HEK293T (cell line): ENCODE measurements at regions not wholly inside any gene's neighbourhood (a gene's known extent, or its start where the extent isn't known, plus 50 kb on each side); places are given as distances from the start of the nearest gene placed in this dataset.

Source experiments
- BHLHE40 ChIP-seq: fragments of 450-650 bp; IDR thresholded peaks from 2 replicates; pipeline ENCODE4 v1.6.1; 2016; ENCODE audit warnings: mild to moderate bottlenecking, moderate library complexity, borderline replicate concordance
- FOXA1 ChIP-seq: fragments of 450-650 bp; IDR thresholded peaks from 2 replicates; pipeline ENCODE4 v1.6.1; 2016; ENCODE audit warnings: mild to moderate bottlenecking
- HDGF ChIP-seq: fragments of 450-650 bp; IDR thresholded peaks from 2 replicates; pipeline ENCODE4 v1.6.1; 2017; ENCODE audit warnings: antibody characterized with exemption, borderline replicate concordance
- SP1 ChIP-seq: fragments of 450-650 bp; IDR thresholded peaks from 2 replicates; pipeline ENCODE4 v1.6.1; 2017
- SUZ12 ChIP-seq: fragments of 450-650 bp; IDR thresholded peaks from 2 replicates; pipeline ENCODE4 v1.6.1; 2016; ENCODE audit warnings: mild to moderate bottlenecking
- ZNF384 ChIP-seq: fragments of 450-650 bp; IDR thresholded peaks from 2 replicates; pipeline ENCODE4 v1.6.1; 2016

GRCh38 chr1:63027176-63027575 is 243.2 kb downstream of the ATG4C start:
- TF ChIP-seq HDGF: no peak
- no peak for TF ChIP-seq SUZ12
- no peak for TF ChIP-seq FOXA1
- TF ChIP-seq ZNF384: no peak
- no peak for TF ChIP-seq SP1
- TF ChIP-seq BHLHE40: no peak
